Activated CD4-positive, alpha-beta T cell treated with anti-CD3 and anti-CD28 coated beads, Interleukin-2, amount 50 U/mL, for 4 hours (primary cell): ENCODE measurements at regions not wholly inside any gene's neighbourhood (a gene's known extent, or its start where the extent isn't known, plus 50 kb on each side); places are given as distances from the start of the nearest gene placed in this dataset.
"Not testable (repeated sequence)": the region's sequence is repeated elsewhere in the genome, so short reads cannot be mapped to it uniquely, and the experiment has no call there.

Experiments used
- DNase-seq, 2 experiments: peaks; one replicate each; pipeline ENCODE4 v3.0.0-alpha.2; 2020

DNA sequence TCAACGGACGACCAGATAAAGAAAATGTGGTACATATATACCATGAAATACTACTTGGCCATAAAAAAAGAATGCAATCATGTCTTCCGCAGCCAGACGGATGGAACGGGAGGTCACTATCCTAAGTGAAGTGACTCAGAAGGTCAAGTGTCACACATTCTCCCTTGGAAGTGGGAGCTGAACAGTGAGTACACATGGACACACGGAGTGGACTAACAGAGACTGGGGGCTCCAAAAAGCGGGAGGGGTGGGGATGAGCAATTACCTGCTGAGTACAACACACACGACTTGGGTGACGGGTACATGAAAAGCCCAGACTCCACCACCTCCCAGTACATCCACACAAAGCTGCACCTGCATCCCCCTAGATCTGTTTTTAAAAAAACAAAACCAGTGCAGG, 62.5 kb upstream of the TNK2 start:
- DNase-seq: not testable (repeated sequence)

- not testable (repeated sequence) for DNase-seq
Measured at GRCh38 chr3:195969838-195970776, 61.8 kb upstream of the TNK2 start.

GRCh38 chr3:195969341-195969740, 61.0 kb upstream of the TNK2 start:
- DNase-seq: not testable (repeated sequence)

GRCh38 chr3:195968104-195968503, 59.8 kb upstream of the TNK2 start:
- not testable (repeated sequence) for DNase-seq

DNA sequence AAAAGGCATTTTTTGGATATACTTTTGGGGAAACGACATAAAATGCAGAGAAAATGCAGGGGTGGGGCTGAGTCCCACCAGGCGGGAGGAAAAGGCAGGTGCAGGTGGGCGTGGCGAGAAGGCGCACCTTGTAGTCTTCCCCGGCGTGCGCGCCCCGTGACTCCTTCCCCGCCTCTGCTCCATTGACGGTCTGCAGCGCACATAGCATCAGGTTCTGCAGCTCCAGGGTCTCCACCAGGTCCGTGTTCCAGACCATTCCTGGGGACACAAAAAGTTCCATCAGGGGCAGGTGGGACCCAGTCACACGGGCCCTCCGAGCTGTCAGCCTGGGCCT, 59.0 kb upstream of the TNK2 start:
- not testable (repeated sequence) for DNase-seq

DNA sequence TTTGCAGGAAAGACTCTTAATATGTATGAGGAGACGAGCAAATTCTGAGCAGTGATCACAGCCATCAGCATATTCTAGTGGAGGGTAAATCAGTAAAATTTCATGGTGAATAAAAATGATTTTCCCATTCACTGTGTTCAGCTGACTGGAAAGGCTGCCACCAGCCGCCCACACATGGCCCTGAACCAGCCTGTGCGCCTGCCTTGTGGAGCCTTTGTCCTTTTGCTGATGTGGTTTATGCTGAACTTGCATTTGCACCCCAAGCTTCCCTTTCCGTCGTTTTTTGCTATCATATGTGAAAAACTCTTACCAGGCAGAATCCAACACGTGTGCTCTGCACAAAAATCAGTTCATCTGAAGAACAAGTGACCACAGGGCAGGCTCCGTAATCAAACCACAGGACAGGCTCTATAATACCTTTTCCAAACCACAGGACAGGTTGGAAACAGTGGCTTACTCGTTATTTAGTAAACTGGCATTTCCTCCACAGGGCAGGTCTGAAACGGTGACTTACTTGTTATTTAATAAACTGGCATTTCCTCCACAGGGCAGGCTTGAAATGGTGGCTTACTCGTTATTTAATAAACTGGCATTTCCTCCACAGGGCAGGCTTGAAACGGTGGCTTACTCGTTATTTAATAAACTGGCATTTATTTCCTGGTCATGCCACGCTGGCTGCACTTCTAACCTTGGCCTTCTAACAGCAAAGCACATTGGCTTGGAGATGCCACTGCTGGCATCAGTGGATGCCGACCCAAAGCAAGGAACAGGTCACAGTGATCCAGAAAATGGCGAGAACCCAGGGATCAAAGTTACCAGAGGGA, 58.4 kb upstream of the TNK2 start:
- not testable (repeated sequence) for DNase-seq

DNA sequence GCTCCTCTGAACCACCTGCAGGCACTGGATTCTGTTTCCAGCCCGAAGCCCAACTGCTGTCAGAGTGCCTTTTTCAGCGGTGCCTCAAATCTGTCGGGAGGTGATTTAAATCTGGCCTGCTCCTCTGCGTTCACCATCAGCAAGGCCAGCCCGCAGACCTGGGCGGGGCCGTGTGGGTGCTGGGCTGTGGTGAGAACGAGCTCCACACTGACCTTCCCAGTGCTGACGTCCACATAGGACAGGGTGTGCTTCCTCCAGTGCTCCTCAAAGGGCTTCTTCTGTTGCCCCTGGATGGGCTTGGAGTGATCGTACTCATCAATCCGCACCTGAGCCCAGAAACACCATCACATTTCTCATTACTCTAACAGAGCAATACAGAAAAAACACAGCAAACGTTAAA, 56.9 kb upstream of the TNK2 start:
- not testable (repeated sequence) for DNase-seq

- not testable (repeated sequence) for DNase-seq
Measured at GRCh38 chr3:195964318-195965107, 56.2 kb upstream of the TNK2 start.

- not testable (repeated sequence) for DNase-seq
Measured at GRCh38 chr3:195962222-195962621, 53.9 kb upstream of the TNK2 start.

DNA sequence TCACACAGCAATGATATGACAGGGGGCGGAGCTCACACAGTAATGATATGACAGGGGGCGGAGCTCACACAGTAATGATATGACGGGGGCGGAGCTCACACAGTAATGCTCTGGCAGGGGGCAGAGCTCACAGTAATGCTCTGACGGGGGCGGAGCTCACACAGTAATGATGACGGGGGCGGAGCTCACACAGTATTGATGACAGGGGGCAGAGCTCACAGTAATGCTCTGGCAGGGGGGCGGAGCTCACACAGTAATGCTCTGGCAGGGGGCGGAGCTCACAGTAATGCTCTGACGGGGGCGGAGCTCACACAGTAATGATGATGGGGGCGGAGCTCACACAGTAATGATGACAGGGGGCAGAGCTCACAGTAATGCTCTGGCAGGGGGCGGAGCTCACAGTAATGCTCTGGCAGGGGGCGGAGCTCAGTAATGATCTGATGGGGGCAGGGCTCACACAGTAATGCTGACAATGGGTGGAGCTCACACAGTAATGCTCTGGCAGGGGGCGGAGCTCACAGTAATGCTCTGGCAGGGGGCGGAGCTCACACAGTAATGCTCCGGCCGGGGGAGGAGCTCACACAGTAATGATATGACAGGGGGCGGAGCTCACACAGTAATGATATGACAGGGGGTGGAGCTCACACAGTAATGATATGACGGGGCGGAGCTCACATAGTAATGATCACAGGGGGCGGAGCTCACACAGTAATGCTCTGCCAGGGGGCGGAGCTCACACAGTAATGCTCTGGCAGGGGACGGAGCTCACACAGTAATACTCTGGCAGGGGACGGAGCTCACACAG, 52.8 kb upstream of the TNK2 start:
- DNase-seq: peak; percentile 14 to 38

DNA sequence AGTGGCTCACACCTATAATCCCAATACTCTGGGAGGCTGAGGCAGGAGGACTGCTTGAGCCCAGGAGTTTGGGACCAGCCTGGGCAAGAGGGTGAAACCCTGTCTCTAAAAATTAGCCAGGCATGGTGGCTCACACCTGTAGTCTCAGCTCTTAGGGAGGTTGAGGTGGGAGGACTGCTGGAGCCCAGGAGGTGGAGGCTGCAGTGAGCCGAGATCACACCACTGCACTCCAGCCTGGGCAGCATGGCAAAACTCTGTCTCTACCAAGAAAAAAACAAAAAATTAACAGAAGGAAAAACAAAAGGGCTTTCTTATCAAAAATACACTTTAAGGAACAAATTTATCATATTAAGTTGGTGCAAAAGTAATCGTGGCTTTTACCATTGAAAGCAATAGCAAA, 51.8 kb upstream of the TNK2 start:
- DNase-seq: not testable (repeated sequence)

DNA sequence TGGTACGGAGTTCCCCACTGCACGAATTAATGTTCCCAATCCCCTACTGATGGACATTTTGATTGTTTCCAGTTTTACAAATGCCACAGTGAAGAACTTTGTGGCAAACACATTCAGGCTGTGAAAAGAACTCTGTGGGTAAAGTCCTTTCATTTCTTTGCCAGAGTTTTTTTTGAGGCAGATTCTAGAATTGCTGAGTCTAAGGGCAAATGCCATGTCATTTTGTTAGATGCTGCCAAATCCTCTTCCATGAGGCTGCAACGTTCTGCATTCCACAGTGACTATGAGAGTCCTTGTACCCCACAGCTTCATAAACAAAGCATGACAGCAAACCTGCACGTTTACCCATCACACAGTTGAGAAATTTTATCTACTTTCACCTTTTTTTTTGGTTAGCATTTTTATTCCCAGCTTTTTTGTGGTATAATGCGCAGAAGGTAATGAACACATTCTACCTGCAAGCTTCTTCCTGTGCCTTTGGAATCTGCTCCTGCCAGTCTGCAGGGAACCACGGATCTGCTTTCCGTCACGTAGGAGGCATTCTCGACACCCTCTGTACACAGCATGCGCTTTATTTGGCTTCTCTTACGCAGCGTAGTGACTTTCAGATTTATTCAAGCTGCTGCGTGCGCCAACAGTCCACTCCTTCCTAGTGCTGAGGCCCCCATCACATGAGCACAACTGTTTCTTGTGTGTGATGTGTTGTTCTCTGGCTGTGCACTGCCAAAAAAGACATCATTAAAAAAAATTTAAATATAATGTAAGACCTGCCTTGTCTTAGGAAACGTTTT, 51.2 kb upstream of the TNK2 start:
- not testable (repeated sequence) for DNase-seq

DNA sequence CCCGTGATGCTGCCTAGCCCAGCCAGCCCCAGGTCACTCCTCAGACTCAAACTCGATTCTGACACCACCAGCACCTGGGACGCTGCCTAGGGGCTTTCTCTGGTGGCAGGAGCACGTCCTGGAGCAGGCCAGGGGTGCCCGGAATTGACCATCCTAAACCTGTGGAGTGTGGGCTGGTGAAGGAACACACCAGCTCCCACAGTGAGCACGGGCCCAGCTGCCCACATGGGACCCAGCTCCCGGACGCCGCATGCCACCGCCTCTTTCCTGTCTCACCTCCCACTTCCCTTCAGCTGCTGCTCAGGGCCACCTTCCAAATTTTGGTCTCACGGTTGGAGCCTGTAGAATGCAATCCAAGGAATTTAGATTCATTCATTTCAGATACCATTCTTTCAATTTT, 50.4 kb upstream of the TNK2 start:
- not testable (repeated sequence) for DNase-seq
